ENCODE measurements at regions not wholly inside any gene's neighbourhood (a gene's known extent, or its start where the extent isn't known, plus 50 kb on each side); places are given as distances from the start of the nearest gene placed in this dataset.

DNA sequence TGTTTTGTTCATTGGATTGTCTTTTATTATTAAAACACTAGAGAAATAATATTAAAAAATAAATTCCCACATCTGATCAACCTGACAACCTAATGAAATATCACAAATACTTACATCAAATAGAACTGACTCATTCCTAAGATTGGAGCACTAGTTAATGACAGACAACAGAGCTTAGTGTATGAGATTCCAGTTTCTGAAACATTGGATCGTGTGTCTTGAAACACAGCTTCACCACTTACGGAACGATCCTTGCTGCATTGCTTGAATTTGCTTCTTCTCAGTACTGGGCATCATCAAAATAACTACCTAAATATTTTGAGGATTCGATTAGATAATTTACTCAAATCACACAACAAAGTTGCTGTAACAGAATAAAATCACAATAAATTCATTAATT is 667.2 kb upstream of the CDH18 start:
- DNase-seq (ENCODE audit: low read depth), result no peak
- H3K4me3 ChIP-seq (ENCODE audit: low read depth, low read length), result no peak overlapping the region
- TF ChIP-seq POLR2A (IDR thresholded peaks at IDR 0.05; ENCODE audit: extremely low read depth, insufficient read length) (no peak), MYC (IDR thresholded peaks at IDR 0.05; ENCODE audit: low read depth, low read length) (no peak)
- TF ChIP-seq, protein P1, sequence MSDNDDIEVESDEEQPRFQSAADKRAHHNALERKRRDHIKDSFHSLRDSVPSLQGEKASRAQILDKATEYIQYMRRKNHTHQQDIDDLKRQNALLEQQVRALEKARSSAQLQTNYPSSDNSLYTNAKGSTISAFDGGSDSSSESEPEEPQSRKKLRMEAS (IDR thresholded peaks at IDR 0.05; ENCODE audit: low read depth, low read length), result no peak
- TF ChIP-seq, protein P2, sequence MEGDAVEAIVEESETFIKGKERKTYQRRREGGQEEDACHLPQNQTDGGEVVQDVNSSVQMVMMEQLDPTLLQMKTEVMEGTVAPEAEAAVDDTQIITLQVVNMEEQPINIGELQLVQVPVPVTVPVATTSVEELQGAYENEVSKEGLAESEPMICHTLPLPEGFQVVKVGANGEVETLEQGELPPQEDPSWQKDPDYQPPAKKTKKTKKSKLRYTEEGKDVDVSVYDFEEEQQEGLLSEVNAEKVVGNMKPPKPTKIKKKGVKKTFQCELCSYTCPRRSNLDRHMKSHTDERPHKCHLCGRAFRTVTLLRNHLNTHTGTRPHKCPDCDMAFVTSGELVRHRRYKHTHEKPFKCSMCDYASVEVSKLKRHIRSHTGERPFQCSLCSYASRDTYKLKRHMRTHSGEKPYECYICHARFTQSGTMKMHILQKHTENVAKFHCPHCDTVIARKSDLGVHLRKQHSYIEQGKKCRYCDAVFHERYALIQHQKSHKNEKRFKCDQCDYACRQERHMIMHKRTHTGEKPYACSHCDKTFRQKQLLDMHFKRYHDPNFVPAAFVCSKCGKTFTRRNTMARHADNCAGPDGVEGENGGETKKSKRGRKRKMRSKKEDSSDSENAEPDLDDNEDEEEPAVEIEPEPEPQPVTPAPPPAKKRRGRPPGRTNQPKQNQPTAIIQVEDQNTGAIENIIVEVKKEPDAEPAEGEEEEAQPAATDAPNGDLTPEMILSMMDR (IDR thresholded peaks at IDR 0.05; ENCODE audit: low read depth, low read length), result no peak

DNA sequence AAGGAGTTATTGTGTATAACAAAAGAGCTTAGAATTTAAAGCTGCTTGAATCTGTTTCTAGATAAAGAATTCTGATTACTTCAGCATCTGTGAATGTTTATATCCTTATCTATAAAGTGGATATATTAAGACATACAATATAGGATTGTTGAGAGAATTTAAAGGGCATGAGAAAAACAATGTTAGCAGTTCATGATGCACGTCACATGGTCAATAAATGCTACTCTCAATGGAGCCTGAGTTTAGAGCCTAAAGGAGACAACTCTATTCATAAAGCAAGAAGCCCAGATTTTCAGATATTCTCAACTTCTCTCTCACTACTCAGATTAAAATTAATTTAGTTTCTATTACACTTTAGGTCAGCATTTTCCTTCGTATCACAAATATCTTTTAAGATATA is 666.7 kb upstream of the CDH18 start:
- no peak for DNase-seq (ENCODE audit: low read depth)
- no peak overlapping the region for H3K4me3 ChIP-seq (ENCODE audit: low read depth, low read length)
- TF ChIP-seq, protein P2 (IDR thresholded peaks at IDR 0.05; ENCODE audit: low read depth, low read length), result no peak
- TF ChIP-seq MYC (IDR thresholded peaks at IDR 0.05; ENCODE audit: low read depth, low read length), result no peak
- no peak for TF ChIP-seq POLR2A (IDR thresholded peaks at IDR 0.05; ENCODE audit: extremely low read depth, insufficient read length)
- TF ChIP-seq, protein P1 (IDR thresholded peaks at IDR 0.05; ENCODE audit: low read depth, low read length), result no peak

DNA sequence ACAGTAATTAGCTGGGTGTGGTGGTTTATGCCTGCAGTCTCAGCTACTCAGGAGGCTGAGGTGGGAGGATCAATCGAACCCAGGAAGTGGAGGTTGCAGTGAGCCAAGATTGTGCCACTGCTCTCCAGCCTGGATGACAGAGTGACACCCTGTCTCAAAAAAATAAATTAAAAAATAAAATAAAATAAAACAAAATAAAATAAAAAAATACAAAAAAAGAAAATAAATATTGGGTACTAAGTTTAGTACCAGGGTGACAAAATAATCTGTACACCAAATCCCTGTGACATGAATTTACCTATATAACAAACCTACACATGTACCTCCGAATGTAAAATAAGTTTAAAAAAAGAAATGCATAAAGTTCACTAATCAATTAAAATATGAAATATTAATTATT is 666.0 kb upstream of the CDH18 start:
- no peak for DNase-seq (ENCODE audit: low read depth)
- no peak for TF ChIP-seq POLR2A (IDR thresholded peaks at IDR 0.05; ENCODE audit: extremely low read depth, insufficient read length)
- TF ChIP-seq, protein P1 (IDR thresholded peaks at IDR 0.05; ENCODE audit: low read depth, low read length), result no peak
- TF ChIP-seq, protein P2 (IDR thresholded peaks at IDR 0.05; ENCODE audit: low read depth, low read length), result no peak
- TF ChIP-seq MYC (IDR thresholded peaks at IDR 0.05; ENCODE audit: low read depth, low read length), result no peak
- no peak overlapping the region for H3K4me3 ChIP-seq (ENCODE audit: low read depth, low read length)

DNA sequence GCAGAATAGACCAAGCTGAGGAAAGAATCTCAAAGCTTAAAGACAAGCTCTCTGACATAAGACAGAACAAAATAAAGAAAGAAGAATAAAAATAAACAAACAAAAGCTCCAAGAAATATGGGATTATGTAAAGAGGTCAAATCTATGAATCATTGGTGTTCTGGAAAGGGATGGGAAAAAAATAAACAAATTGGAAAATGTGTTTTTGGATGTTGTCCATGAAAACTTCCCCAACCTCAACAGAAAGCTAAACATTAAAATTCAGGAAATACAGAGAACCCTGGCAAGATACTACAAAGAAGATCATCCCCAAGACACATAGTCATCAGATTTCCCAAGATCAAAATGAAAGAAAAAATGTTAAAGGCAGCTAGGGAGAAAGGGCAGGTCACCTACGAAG is 662.0 kb upstream of the CDH18 start:
- TF ChIP-seq, protein P1 (IDR thresholded peaks at IDR 0.05; ENCODE audit: low read depth, low read length), result no peak
- TF ChIP-seq MYC (IDR thresholded peaks at IDR 0.05; ENCODE audit: low read depth, low read length) (no peak), POLR2A (IDR thresholded peaks at IDR 0.05; ENCODE audit: extremely low read depth, insufficient read length) (no peak)
- no peak for DNase-seq (ENCODE audit: low read depth)
- H3K4me3 ChIP-seq (ENCODE audit: low read depth, low read length), result no peak overlapping the region

DNA sequence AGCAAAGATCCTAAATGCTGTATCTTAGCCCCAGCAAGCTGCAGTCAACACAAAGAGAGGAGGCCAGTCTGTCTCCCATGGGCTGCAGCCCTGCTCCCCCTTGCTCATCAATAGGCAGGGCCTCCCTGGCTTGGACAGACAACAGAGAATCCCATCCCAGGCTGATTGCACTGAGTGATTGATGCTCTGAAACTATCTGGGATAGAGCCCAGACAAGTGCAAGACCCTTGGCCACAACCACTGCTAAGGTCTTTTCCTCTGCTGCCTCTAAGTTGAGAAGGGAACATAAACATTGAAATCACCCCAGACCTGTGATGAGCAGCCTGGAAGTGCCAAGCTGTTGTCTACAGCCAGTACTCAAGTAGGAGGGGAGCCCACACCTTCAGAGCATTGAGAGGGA is 661.0 kb upstream of the CDH18 start:
- TF ChIP-seq, protein P1 (IDR thresholded peaks at IDR 0.05; ENCODE audit: low read depth, low read length), result no peak
- TF ChIP-seq POLR2A (IDR thresholded peaks at IDR 0.05; ENCODE audit: extremely low read depth, insufficient read length) (no peak), MYC (IDR thresholded peaks at IDR 0.05; ENCODE audit: low read depth, low read length) (no peak)
- TF ChIP-seq, protein P2 (IDR thresholded peaks at IDR 0.05; ENCODE audit: low read depth, low read length), result no peak
- no peak for DNase-seq (ENCODE audit: low read depth)
- H3K4me3 ChIP-seq (ENCODE audit: low read depth, low read length), result no peak overlapping the region

DNA sequence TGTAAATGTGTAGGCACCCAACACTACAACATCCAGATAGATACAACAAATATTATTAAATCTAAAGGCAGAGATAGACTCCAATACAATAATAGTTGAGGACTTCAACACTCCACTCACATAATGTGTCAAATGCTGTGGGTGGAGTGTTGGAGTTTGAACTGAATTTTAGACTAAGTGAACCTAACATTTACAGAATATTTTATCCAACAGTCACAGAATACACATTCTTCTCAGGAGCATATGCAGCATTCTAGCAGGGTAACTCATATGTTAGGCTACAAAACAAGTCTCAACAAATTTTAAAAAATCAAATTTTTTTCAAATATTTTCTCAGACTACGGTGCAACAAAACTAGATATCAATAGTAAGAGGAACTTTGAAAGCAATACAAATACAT is 648.7 kb upstream of the CDH18 start:
- no peak for DNase-seq (ENCODE audit: low read depth)
- no peak overlapping the region for H3K4me3 ChIP-seq (ENCODE audit: low read depth, low read length)
- TF ChIP-seq, protein P1 (IDR thresholded peaks at IDR 0.05; ENCODE audit: low read depth, low read length), result no peak
- TF ChIP-seq, protein P2 (IDR thresholded peaks at IDR 0.05; ENCODE audit: low read depth, low read length), result no peak
- no peak for TF ChIP-seq MYC (IDR thresholded peaks at IDR 0.05; ENCODE audit: low read depth, low read length)
- TF ChIP-seq POLR2A (IDR thresholded peaks at IDR 0.05; ENCODE audit: extremely low read depth, insufficient read length), result no peak
